CD14-positive monocyte (primary cell): ENCODE measurements at regions not wholly inside any gene's neighbourhood (a gene's known extent, or its start where the extent isn't known, plus 50 kb on each side); places are given as distances from the start of the nearest gene placed in this dataset.

ENCODE experiments used
- DNase-seq, 3 donors: peaks; one replicate each; pipeline ENCODE4 v3.0.0-alpha.2; 2011 to 2022
- H2AFZ ChIP-seq: 2 replicates; pipeline ENCODE4 v1.6.0; 2012; ENCODE audit warnings: mild to moderate bottlenecking, low read depth, low read length, inconsistent platforms; ENCODE audit not compliant: insufficient read depth, poor library complexity, severe bottlenecking
- H3K27ac ChIP-seq, 2 donors: 1 replicate in 1 of 2; 2 replicates in 1 of 2; pipeline ENCODE4 v1.5.1; 2012 to 2013; ENCODE audit warnings: low read length in 2 of 2, control low read depth in 1 of 2, inconsistent platforms in 1 of 2, low read depth in 1 of 2, mild to moderate bottlenecking in 1 of 2
- H3K27me3 ChIP-seq, 2 donors: one replicate each; pipeline versions ENCODE4 v1.6.0 to v1.6.1; 2011 to 2013; ENCODE audit warnings: low read length in 2 of 2; ENCODE audit not compliant: control insufficient read depth in 2 of 2, insufficient read depth in 2 of 2
- H3K36me3 ChIP-seq, 2 donors: replicated peaks in 1 of 2; 1 replicate in 1 of 2; 2 replicates in 1 of 2; pipeline versions ENCODE4 v1.5.1 to v1.6.1; 2012 to 2013; ENCODE audit warnings: low read length in 2 of 2, control low read depth in 1 of 2, inconsistent platforms in 1 of 2, mild to moderate bottlenecking in 1 of 2; ENCODE audit not compliant: insufficient read depth in 2 of 2, control insufficient read depth in 1 of 2
- H3K4me1 ChIP-seq, 2 donors: 1 replicate in 1 of 2; 2 replicates in 1 of 2; pipeline versions ENCODE4 v1.5.1 to v1.6.1; 2012 to 2013; ENCODE audit warnings: low read length in 2 of 2, control low read depth in 1 of 2, inconsistent platforms in 1 of 2, mild to moderate bottlenecking in 1 of 2, moderate library complexity in 1 of 2; ENCODE audit not compliant: insufficient read depth in 2 of 2, control insufficient read depth in 1 of 2
- H3K4me2 ChIP-seq: replicated peaks from 2 replicates; pipeline ENCODE3; 2012; ENCODE audit warnings: low read length, moderate library complexity, mild to moderate bottlenecking; ENCODE audit not compliant: poor library complexity, severe bottlenecking; ENCODE audit errors: extremely low read depth
- H3K4me3 ChIP-seq, 3 experiments: fragments of 200-600 bp in 1 of 3; sonication (generic) in 1 of 3; replicated peaks in 1 of 3; 1 replicate in 2 of 3; 2 replicates in 1 of 3; pipeline ENCODE4 v1.5.1; 2011 to 2013; ENCODE audit warnings: low read length in 3 of 3, mild to moderate bottlenecking in 3 of 3, control low read depth in 2 of 3, low read depth in 2 of 3, inconsistent platforms in 1 of 3, moderate library complexity in 1 of 3
- H3K79me2 ChIP-seq: 2 replicates; pipeline ENCODE4 v1.6.0; 2012; ENCODE audit warnings: mild to moderate bottlenecking, control low read depth, inconsistent platforms, low read length, moderate library complexity; ENCODE audit not compliant: insufficient read depth
- H3K9ac ChIP-seq: 2 replicates; pipeline ENCODE4 v1.6.0; 2017; ENCODE audit warnings: low read length, mild to moderate bottlenecking; ENCODE audit not compliant: insufficient read depth, poor library complexity, severe bottlenecking
- H3K9me3 ChIP-seq, 2 donors: replicated peaks in 1 of 2; 1 replicate in 1 of 2; 2 replicates in 1 of 2; pipeline versions ENCODE4 v1.5.1 to v1.6.1; 2012 to 2013; ENCODE audit warnings: low read length in 2 of 2, control low read depth in 1 of 2; ENCODE audit not compliant: control insufficient read depth in 1 of 2, insufficient read depth in 1 of 2
- H4K20me1 ChIP-seq: 2 replicates; pipeline ENCODE4 v1.6.0; 2012; ENCODE audit warnings: mild to moderate bottlenecking, low read length, control low read depth, moderate library complexity; ENCODE audit not compliant: insufficient read depth
- H3K27ac Mint-ChIP-seq, 7 donors: one replicate each; pipeline ENCODE4 v1.8.0; 2020; ENCODE audit warnings: mild to moderate bottlenecking in 7 of 7, mixed read lengths in 7 of 7, moderate library complexity in 6 of 7, inconsistent platforms in 2 of 7
- H3K27me3 Mint-ChIP-seq, 3 donors: one replicate each; pipeline ENCODE4 v1.8.0; 2021 to 2022; ENCODE audit warnings: low read depth in 3 of 3, mild to moderate bottlenecking in 3 of 3, mixed read lengths in 3 of 3, moderate library complexity in 3 of 3, inconsistent platforms in 1 of 3
- H3K36me3 Mint-ChIP-seq, 2 donors: one replicate each; pipeline ENCODE4 v1.8.0; 2020; ENCODE audit warnings: mixed read lengths in 2 of 2, inconsistent platforms in 1 of 2, mild to moderate bottlenecking in 1 of 2
- H3K4me1 Mint-ChIP-seq: one replicate; pipeline ENCODE4 v1.8.0; 2020; ENCODE audit warnings: mild to moderate bottlenecking, mixed read lengths
- H3K4me3 Mint-ChIP-seq, 2 donors: one replicate each; pipeline ENCODE4 v1.8.0; 2020; ENCODE audit warnings: mild to moderate bottlenecking in 2 of 2, mixed read lengths in 2 of 2, moderate library complexity in 1 of 2
- H3K9me3 Mint-ChIP-seq, 7 donors: one replicate each; pipeline ENCODE4 v1.8.0; 2020 to 2022; ENCODE audit warnings: mixed read lengths in 7 of 7, mild to moderate bottlenecking in 6 of 7, moderate library complexity in 6 of 7, inconsistent platforms in 2 of 7
- CTCF ChIP-seq: fragments of 200-600 bp; IDR thresholded peaks from one replicate; pipeline ENCODE4 v1.8.0; 2022; ENCODE audit warnings: antibody characterized with exemption, mild to moderate bottlenecking
- WGBS: methylation state at CpG from one replicate; pipeline ENCODE4 v1.1.5; 2013; ENCODE audit warnings: missing lambda C conversion rate; ENCODE audit not compliant: insufficient coverage; 5-methylcytosine and 5-hydroxymethylcytosine counted together
- intact Hi-C, 2 donors: fragments of 100-400 bp; cut with micrococcal nuclease; formaldehyde crosslinking; loops; one replicate each; pipeline versions ENCODE4 v1.15.0 to v1.15.1; 2023

- Histone ChIP-seq H4K20me1 (no peaks in the 10 kb centered on the region), H3K4me2 (no peak overlapping the region), H3K9me3 (no peaks in the 10 kb centered on the region), H3K4me3 (no peak overlapping the region), H3K36me3 (no peaks in the 10 kb centered on the region), H3K79me2 (no peaks in the 10 kb centered on the region), H3K27me3 (no peaks in the 10 kb centered on the region), H3K4me1 (peaks cover 4 to 10% of the 10 kb centered on the region in 2 donors), H2AFZ (no peak overlapping the region), H3K9ac (no peak overlapping the region), H3K27ac (no peak overlapping the region)
- DNase-seq: no peak
- no peak for TF ChIP-seq CTCF
- Mint-ChIP-seq H3K9me3 (no peaks in the 10 kb centered on the region), H3K27ac (no peak overlapping the region), H3K27me3 (peaks cover 2 to 10% (median 8%) of the 10 kb centered on the region in 3 donors), H3K36me3 (no peaks in the 10 kb centered on the region), H3K4me1 (peaks cover 10% of the 10 kb centered on the region), H3K4me3 (no peak overlapping the region)
- intact Hi-C loops: no loop called here
- no CpG with 5 or more reads among the region's 3 CpGs for WGBS
Observed at GRCh38 chr3:14328422-14328821, 74.0 kb upstream of the SLC6A6 start.

GRCh38 chr3:14329116-14329830, 73.1 kb upstream of the SLC6A6 start:
- no peaks in the 10 kb centered on the region for H3K9me3 ChIP-seq
- no peak overlapping the region for H3K27ac ChIP-seq
- Mint-ChIP-seq H3K4me1 (peaks cover 10% of the 10 kb centered on the region), H3K9me3 (no peaks in the 10 kb centered on the region), H3K36me3 (no peaks in the 10 kb centered on the region), H3K27ac (no peak overlapping the region), H3K27me3 (peaks cover 2 to 7% (median 6%) of the 10 kb centered on the region in 3 donors), H3K4me3 (no peak overlapping the region)
- no peak overlapping the region for H3K9ac ChIP-seq
- no peaks in the 10 kb centered on the region for H3K79me2 ChIP-seq
- no peaks in the 10 kb centered on the region for H3K36me3 ChIP-seq
- H2AFZ ChIP-seq: no peak overlapping the region
- H3K4me1 ChIP-seq: peaks cover 4 to 10% of the 10 kb centered on the region in 2 donors
- DNase-seq: peak; percentile 44 to 70 (median 60)
- no peaks in the 10 kb centered on the region for H3K27me3 ChIP-seq
- H4K20me1 ChIP-seq: no peaks in the 10 kb centered on the region
- H3K4me3 ChIP-seq: no peak overlapping the region
- 97% methylated on average over 5 of the region's 11 CpGs for WGBS
- H3K4me2 ChIP-seq: no peak overlapping the region
- TF ChIP-seq CTCF: no peak
- intact Hi-C loops: no loop called here
